Sigmoid colon (tissue), 4 donors: ENCODE measurements at regions not wholly inside any gene's neighbourhood (a gene's known extent, or its start where the extent isn't known, plus 50 kb on each side); places are given as distances from the start of the nearest gene placed in this dataset.

Experiments used
- EP300 ChIP-seq, 4 donors: sonication (generic); formaldehyde crosslinking; IDR thresholded peaks; one replicate each; pipeline ENCODE4 v1.6.1; 2017; ENCODE audit warnings: antibody characterized with exemption in 4 of 4
- POLR2A ChIP-seq, 2 donors: fragments of 450-650 bp; IDR thresholded peaks; one replicate each; pipeline ENCODE4 v1.6.1; 2016; ENCODE audit warnings: antibody characterized with exemption in 2 of 2, mild to moderate bottlenecking in 2 of 2, moderate library complexity in 2 of 2
- TF ChIP-seq, protein P1 (sequence below), 4 experiments: fragments of 450-650 bp in 3 of 4; fragments of 200-600 bp in 1 of 4; IDR thresholded peaks; one replicate each; pipeline ENCODE4 v1.5.1; 2016 to 2019; ENCODE audit warnings: antibody characterized with exemption in 4 of 4, mild to moderate bottlenecking in 3 of 4, moderate library complexity in 2 of 4

DNA sequence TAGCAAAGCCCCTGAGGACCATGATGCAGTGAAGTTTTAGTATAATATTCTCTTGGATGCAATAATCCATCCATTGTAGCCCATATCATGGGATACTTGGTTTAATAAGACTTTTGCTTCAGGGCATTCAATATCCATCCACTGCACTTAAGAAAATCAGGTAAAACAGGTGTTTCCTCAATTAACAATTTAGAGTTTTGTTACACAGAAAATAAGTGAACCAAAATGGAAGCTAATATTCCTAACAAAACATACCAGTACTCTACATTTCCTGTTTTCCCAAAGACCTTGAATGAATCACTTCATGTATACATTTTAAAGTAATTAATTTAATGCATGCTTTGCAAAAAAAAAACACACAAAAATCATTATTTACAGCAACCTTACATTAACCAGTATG is 305.6 kb downstream of the NR2F1-AS1 start:
- no peak for TF ChIP-seq EP300 (IDR thresholded peaks at IDR 0.05)
- no peak for TF ChIP-seq POLR2A (IDR thresholded peaks at IDR 0.05)
- TF ChIP-seq, protein P1, sequence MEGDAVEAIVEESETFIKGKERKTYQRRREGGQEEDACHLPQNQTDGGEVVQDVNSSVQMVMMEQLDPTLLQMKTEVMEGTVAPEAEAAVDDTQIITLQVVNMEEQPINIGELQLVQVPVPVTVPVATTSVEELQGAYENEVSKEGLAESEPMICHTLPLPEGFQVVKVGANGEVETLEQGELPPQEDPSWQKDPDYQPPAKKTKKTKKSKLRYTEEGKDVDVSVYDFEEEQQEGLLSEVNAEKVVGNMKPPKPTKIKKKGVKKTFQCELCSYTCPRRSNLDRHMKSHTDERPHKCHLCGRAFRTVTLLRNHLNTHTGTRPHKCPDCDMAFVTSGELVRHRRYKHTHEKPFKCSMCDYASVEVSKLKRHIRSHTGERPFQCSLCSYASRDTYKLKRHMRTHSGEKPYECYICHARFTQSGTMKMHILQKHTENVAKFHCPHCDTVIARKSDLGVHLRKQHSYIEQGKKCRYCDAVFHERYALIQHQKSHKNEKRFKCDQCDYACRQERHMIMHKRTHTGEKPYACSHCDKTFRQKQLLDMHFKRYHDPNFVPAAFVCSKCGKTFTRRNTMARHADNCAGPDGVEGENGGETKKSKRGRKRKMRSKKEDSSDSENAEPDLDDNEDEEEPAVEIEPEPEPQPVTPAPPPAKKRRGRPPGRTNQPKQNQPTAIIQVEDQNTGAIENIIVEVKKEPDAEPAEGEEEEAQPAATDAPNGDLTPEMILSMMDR (IDR thresholded peaks at IDR 0.05): no peak
